Gastroesophageal sphincter (tissue), 3 donors: ENCODE measurements at regions not wholly inside any gene's neighbourhood (a gene's known extent, or its start where the extent isn't known, plus 50 kb on each side); places are given as distances from the start of the nearest gene placed in this dataset.

Experiments used
- CTCF ChIP-seq, 4 experiments: fragments of 200-600 bp in 2 of 4; fragments of 450-650 bp in 2 of 4; sonication (generic) in 1 of 4; IDR thresholded peaks; one replicate each; pipeline ENCODE4 v1.5.1; 2017 to 2019; ENCODE audit warnings: antibody characterized with exemption in 4 of 4, mild to moderate bottlenecking in 2 of 4, moderate library complexity in 2 of 4
- POLR2A ChIP-seq, 2 donors: fragments of 450-650 bp; IDR thresholded peaks; one replicate each; pipeline ENCODE4 v1.6.1; 2017; ENCODE audit warnings: antibody characterized with exemption in 2 of 2, mild to moderate bottlenecking in 2 of 2, moderate library complexity in 1 of 2
- POLR2AphosphoS5 ChIP-seq: sonication (generic); formaldehyde crosslinking; IDR thresholded peaks from one replicate; pipeline ENCODE4 v1.6.1; 2017; ENCODE audit warnings: antibody characterized with exemption

GRCh38 chr12:113759135-113759534 is 207.0 kb downstream of the RBM19 start:
- no peak for TF ChIP-seq CTCF (IDR thresholded peaks at IDR 0.05)
- no peak for TF ChIP-seq POLR2A (IDR thresholded peaks at IDR 0.05)
- no peak for TF ChIP-seq POLR2AphosphoS5
